ENCODE measurements at regions not wholly inside any gene's neighbourhood (a gene's known extent, or its start where the extent isn't known, plus 50 kb on each side); places are given as distances from the start of the nearest gene placed in this dataset.

GRCh38 chr5:41649659-41650058, 139.3 kb upstream of the PLCXD3 start:
- TF ChIP-seq, protein P1, sequence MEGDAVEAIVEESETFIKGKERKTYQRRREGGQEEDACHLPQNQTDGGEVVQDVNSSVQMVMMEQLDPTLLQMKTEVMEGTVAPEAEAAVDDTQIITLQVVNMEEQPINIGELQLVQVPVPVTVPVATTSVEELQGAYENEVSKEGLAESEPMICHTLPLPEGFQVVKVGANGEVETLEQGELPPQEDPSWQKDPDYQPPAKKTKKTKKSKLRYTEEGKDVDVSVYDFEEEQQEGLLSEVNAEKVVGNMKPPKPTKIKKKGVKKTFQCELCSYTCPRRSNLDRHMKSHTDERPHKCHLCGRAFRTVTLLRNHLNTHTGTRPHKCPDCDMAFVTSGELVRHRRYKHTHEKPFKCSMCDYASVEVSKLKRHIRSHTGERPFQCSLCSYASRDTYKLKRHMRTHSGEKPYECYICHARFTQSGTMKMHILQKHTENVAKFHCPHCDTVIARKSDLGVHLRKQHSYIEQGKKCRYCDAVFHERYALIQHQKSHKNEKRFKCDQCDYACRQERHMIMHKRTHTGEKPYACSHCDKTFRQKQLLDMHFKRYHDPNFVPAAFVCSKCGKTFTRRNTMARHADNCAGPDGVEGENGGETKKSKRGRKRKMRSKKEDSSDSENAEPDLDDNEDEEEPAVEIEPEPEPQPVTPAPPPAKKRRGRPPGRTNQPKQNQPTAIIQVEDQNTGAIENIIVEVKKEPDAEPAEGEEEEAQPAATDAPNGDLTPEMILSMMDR (conservative IDR thresholded peaks at IDR 0.05): no peak
- TF ChIP-seq ZFX (IDR thresholded peaks at IDR 0.05): no peak
